Glutamatergic neuron (in vitro differentiated cells): ENCODE measurements at regions not wholly inside any gene's neighbourhood (a gene's known extent, or its start where the extent isn't known, plus 50 kb on each side); places are given as distances from the start of the nearest gene placed in this dataset.

Source experiments
- DNase-seq: peaks from one replicate; pipeline ENCODE4 v3.0.0; 2022
- H3K27ac Mint-ChIP-seq: one replicate; pipeline ENCODE4 v1.8.0; 2020; ENCODE audit warnings: mild to moderate bottlenecking, mixed read lengths, inconsistent platforms; ENCODE audit not compliant: unreplicated experiment
- H3K27me3 Mint-ChIP-seq: one replicate; pipeline ENCODE4 v1.8.0; 2020; ENCODE audit warnings: mild to moderate bottlenecking, moderate library complexity, mixed read lengths, inconsistent platforms; ENCODE audit not compliant: unreplicated experiment
- H3K36me3 Mint-ChIP-seq: one replicate; pipeline ENCODE4 v1.8.0; 2020; ENCODE audit warnings: mild to moderate bottlenecking, mixed read lengths, inconsistent platforms; ENCODE audit not compliant: unreplicated experiment
- H3K4me1 Mint-ChIP-seq: one replicate; pipeline ENCODE4 v1.8.0; 2020; ENCODE audit warnings: mild to moderate bottlenecking, low read depth, mixed read lengths, inconsistent platforms; ENCODE audit not compliant: unreplicated experiment
- H3K4me3 Mint-ChIP-seq: one replicate; pipeline ENCODE4 v1.8.0; 2020; ENCODE audit warnings: mild to moderate bottlenecking, mixed read lengths, inconsistent platforms; ENCODE audit not compliant: unreplicated experiment
- H3K9me3 Mint-ChIP-seq: one replicate; pipeline ENCODE4 v1.8.0; 2020; ENCODE audit warnings: mild to moderate bottlenecking, moderate library complexity, mixed read lengths, inconsistent platforms; ENCODE audit not compliant: unreplicated experiment
- CTCF ChIP-seq: fragments of 200-600 bp; sonication (generic); IDR thresholded peaks from one replicate; pipeline ENCODE4 v1.5.0; 2021; ENCODE audit not compliant: partially characterized antibody, unreplicated experiment

GRCh38 chr12:105428793-105429395, 98.4 kb downstream of the C12orf75 start:
- H3K27me3 Mint-ChIP-seq: no peaks in the 10 kb centered on the region
- H3K4me3 Mint-ChIP-seq: no peak overlapping the region
- no peak for DNase-seq
- no peaks in the 10 kb centered on the region for H3K9me3 Mint-ChIP-seq
- no peaks in the 10 kb centered on the region for H3K36me3 Mint-ChIP-seq
- H3K27ac Mint-ChIP-seq: no peak overlapping the region
- TF ChIP-seq CTCF: no peak
- peaks cover 8% of the 10 kb centered on the region for H3K4me1 Mint-ChIP-seq

- Mint-ChIP-seq H3K4me3 (no peak overlapping the region), H3K36me3 (no peaks in the 10 kb centered on the region), H3K27ac (no peak overlapping the region), H3K9me3 (no peaks in the 10 kb centered on the region), H3K4me1 (peaks cover 8% of the 10 kb centered on the region), H3K27me3 (no peaks in the 10 kb centered on the region)
- no peak for TF ChIP-seq CTCF
- no peak for DNase-seq
These were observed 99.0 kb downstream of the C12orf75 start for GRCh38 chr12:105429511-105429910.

GRCh38 chr12:105431537-105432100, 101.1 kb downstream of the C12orf75 start:
- DNase-seq: no peak
- Mint-ChIP-seq H3K27me3 (no peaks in the 10 kb centered on the region), H3K9me3 (no peaks in the 10 kb centered on the region), H3K27ac (no peak overlapping the region), H3K4me3 (no peak overlapping the region), H3K36me3 (no peaks in the 10 kb centered on the region), H3K4me1 (peaks cover 6% of the 10 kb centered on the region)
- TF ChIP-seq CTCF: no peak

GRCh38 chr12:105433804-105434203, 103.3 kb downstream of the C12orf75 start:
- TF ChIP-seq CTCF: no peak
- Mint-ChIP-seq H3K27ac (no peak overlapping the region), H3K4me3 (no peak overlapping the region), H3K4me1 (peaks cover 6% of the 10 kb centered on the region), H3K36me3 (peaks cover 4% of the 10 kb centered on the region), H3K9me3 (no peaks in the 10 kb centered on the region), H3K27me3 (no peaks in the 10 kb centered on the region)
- no peak for DNase-seq

- H3K36me3 Mint-ChIP-seq: peaks cover 10% of the 10 kb centered on the region
- no peak for TF ChIP-seq CTCF
These were observed 106.1 kb downstream of the C12orf75 start for GRCh38 chr12:105436636-105437035.

More at GRCh38 chr12:105436636-105437035, 106.1 kb downstream of the C12orf75 start:
- Mint-ChIP-seq H3K4me1 (peaks cover 3% of the 10 kb centered on the region), H3K27ac (no peak overlapping the region), H3K9me3 (peaks cover 6% of the 10 kb centered on the region), H3K4me3 (no peak overlapping the region), H3K27me3 (no peaks in the 10 kb centered on the region)
- DNase-seq: no peak
